ENCODE measurements at regions not wholly inside any gene's neighbourhood (a gene's known extent, or its start where the extent isn't known, plus 50 kb on each side); places are given as distances from the start of the nearest gene placed in this dataset.

DNA sequence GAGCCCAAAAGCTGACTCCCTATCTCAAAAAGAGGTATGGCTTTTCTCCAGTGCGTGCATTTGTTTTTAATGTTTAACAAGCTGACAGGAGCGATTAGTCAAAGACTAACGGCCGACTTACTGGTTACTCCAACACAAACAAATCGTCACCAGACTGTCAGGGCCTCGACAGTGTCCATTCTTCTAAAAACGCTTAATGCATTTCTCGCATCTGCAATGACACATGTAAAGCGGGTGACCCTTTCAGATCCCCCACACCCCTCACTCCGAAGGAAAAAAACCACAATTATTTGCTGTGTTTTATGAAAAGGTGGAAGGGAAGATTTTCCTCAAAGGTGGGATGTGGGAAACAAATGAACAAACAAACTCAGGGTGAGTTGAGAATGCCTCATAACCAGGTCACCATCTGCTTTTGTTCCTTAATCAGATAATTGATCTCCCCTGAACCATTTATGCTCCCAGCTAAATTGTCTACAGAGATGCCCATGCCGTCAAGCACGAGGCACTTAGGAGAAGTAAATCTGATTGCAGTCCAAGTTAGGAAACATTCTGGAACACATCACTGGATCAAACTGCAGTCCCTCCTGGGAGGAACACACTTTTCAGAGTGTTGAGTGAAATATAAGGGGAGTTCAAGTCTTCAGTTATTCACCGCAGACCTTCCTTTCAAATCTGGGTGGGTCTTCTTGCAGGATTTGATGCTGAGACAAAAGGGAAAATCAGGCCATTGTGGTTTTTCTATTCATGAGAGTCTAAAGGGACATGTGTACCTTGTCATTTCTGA, 340.8 kb downstream of the CMPK2 start:
- DNase-seq (ENCODE audit: low read depth in 2 of 2), result no peak

DNA sequence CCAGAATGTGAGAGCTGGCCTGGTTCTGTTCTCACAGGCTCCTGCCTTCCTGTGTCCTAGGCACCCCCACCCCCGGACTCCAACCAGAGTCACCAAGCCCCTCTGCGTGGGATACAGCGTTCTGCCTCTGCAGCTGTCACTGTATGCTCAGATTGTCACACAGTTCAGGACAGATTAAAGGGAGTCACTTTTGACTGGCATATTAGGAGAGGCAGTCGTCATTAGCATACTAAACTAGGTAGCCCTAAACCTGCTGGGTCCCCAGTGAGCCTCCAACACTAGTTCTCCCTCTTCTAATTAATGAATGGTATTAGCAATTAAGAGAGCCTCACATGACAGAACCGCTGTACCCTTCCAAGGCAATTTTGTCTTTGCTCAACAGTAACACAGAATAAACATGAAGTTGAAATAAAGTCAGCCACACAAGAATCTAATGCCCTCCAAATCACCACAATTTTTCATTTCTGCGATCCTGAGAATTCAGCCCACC, 340.2 kb downstream of the CMPK2 start:
- no peak for DNase-seq (ENCODE audit: low read depth in 2 of 2)

DNA sequence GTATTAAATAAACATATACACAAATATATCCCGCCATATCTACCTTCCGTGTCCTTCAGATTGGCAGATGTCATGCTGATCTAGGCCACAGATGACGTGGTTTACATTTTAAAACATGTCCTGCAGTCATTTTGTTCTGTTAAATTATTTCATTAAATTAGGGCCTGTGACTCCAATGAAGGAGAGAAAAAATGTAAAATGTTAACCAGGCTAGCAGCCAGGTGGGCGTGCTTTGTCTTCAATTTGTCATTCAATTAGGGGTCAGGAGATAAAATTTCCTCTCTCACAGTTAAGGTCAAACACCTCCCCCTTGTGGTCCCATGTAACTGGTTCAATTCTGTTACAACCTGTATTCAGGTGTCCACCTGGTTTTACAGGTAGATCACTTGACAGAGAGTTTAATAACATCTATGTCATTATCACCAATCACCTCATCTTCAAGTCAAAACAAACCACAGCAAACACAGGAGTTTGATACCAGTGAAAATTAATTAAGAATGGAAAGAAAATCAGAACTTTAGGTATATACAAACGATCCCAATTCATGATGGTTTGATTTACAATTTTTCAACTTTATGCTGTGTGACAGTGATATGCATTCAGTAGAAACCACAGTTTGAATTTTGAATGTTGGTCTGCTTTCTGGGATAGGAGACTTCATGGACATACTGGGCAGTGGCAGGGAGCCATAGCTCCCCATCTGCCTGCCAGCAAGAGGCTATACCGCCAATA, 339.4 kb downstream of the CMPK2 start:
- DNase-seq (ENCODE audit: low read depth in 2 of 2), result no peak

DNA sequence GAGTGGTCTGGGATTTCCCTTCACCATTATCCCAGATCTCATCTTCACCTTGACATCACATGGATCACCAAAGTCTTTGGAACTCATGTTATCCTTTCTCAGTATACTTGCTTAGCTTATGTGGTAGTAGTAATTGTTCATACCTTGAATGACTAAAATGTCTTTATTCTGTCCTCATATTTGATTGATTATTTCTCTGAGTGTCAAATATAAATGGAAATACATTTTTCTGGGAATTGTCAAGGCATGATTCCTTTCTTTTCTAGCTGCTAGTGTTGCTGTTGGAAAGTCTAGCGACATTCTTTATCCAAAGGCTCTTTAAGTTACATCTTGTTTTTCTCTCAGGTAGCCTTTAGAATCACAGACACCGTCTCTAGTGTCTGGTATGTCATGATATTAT, 334.4 kb downstream of the CMPK2 start:
- no peak for DNase-seq (ENCODE audit: low read depth in 2 of 2)

DNA sequence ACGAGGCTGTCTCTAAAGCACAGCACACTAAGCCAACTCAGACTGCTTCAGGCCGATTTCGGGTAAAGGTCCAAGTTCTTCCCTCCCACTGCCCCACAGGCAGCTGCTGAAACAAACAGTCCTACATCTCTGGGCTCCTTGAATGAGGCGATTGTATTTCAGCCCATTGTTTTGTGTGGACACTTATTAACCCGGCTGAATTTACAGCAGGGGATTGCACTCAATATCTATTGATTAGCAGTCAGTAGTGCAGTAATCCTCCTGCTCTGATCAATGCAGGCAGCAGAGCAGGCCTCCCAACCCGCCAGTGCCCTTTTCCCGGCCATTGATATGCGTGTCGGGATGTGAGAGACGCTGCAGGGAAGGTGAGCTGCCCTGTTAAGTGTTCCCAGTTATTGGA, 330.1 kb downstream of the CMPK2 start:
- DNase-seq (ENCODE audit: low read depth in 2 of 2), result no peak

DNA sequence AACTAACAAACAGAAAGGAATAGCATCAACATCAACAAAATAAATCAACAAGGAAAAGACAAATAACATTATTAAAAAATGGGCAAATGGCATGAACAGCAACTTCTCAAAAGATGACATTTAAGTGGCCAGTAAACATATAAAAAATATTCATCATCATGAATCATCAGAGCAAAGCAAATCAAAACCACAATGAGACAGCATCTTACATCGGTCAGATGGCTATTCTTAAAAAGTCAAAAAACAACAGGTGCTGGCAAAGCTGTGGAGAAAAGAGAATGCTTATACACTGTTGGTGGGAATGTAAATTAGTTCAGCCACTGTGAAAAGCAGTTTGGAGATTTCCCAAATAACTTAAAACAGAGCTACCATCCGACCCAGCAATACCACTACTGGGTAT, 327.1 kb downstream of the CMPK2 start:
- DNase-seq (ENCODE audit: low read depth in 2 of 2), result no peak

DNA sequence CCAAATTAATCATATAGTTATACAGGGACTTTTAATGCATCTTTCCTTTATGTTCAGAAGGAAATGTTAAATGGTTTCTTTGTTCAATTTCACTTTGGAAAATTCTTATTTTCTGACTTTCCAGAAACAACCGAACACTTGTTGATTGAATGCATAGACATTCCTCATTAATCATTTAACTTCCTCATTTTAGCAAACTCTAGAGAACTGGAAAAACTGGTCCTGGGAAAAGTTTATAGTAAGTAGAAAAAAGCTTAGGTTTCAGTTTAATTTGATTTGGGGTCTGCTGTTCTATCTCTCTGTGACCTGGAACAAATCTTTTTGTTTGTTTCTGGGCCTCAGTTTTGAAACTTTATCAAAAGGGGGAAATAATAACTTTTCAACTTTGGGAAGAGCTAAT, 320.4 kb downstream of the CMPK2 start:
- no peak for DNase-seq (ENCODE audit: low read depth in 2 of 2)

DNA sequence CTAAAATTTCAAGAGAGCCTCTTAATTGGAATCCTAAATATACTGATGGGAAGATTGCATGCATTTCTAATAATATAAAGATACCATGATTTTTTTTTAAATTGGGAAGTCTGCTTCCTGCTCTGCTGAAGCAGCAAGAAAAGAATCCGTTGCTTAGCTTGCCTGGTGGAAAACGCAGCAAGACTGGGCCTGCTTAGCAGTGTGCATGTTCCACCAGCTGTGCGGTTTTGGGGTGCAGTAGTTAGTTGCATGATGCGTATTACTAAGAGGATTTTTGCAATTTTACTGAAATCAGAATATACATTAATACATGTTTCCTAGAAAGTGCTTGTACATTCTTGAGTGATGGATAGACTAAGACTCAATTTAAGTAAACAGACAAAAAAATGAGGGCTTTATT, 319.9 kb downstream of the CMPK2 start:
- DNase-seq (ENCODE audit: low read depth in 2 of 2), result no peak

DNA sequence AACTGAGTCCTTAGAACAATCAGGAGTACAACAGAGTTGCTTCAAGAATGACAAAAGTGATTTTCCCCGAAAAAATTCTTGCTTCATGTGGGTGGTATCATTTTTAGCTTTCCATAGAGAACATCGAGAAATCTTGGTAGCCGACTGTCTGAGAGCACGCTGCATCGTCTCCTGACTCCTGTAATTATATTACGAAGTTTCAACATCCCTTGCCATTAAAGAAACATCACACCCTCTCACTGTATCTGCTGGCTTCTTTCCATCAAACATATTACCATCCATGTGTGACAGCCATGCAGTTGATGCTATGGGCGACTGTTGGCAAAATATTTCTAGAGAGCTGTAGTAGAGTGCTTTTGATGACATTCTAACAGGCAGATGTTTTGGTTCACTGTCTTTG, 311.2 kb downstream of the CMPK2 start:
- DNase-seq (ENCODE audit: low read depth in 2 of 2), result no peak

DNA sequence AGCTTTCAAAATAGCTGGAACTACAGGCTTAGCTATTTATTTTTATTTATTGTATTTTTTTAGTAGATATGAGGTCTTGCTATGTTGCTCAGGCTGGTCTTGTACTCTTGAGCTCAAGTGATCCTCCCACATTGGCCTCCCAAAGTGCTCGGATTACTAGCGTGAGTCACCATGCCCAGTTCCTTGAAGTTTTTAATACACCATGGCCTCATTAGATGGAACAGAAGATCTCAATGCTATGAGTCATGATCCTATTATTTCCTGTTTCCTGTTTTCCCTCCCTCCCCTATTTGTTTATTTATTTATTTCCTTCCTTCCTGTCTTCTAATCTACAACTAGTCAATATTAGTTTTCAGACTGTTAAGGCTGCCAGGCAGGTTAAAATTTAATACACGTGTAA, 309.0 kb downstream of the CMPK2 start:
- DNase-seq (ENCODE audit: low read depth in 2 of 2), result no peak

DNA sequence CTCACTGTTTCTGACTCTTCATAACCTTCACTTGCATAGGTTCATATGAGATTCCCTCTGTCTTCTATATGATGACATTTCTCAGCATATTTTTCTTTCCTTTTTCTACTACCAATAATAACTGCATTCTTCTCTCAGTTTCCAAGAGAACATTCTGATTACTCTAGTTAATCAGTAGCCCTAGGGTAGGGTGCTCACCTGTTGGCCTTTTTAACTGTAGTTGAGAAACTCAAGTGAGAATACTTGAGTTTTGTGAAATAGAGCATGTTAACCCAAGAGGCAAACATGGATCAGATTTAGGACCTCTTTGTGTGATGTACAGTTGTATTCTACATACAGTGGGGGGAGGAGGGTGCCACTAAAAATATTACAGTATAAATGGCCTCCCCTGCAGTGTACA, 308.0 kb downstream of the CMPK2 start:
- DNase-seq (ENCODE audit: low read depth in 2 of 2), result no peak

DNA sequence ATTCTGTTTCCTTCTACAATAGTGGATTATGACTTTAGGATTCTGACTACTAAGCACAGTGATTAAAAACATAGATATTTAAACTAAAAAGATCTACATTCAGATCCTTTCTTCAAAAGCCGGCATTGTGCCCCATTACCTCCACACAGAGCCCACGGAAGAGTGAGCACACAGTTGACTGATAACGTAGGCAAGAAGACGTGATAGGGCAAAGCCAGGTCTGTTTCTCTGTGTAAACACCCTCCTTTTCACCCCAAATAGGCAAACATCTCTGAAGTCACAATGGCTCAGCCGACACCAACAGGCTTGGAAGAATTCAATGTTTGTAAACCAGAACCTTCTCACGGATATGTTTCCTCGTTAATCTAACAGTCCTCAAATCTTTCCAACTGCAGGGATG, 302.9 kb downstream of the CMPK2 start:
- no peak for DNase-seq (ENCODE audit: low read depth in 2 of 2)

DNA sequence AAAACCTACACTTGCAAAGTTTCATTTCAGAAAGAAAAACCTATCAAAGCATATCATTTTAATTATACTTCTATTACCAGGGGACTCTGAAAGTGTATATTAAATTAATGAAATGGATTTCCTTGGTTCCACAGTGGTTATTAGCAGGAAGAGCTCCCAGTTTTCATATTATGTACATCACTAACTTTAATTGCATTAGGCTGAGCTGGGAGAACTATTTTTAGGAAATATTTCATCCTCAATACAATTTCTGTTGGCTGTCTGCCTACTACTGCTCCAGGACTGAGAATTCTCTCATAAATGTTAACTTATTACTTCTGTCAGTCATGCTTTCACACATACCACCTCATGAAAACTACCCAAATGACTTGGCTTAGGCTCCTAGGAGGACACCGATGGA, 301.4 kb downstream of the CMPK2 start:
- no peak for DNase-seq (ENCODE audit: low read depth in 2 of 2)

DNA sequence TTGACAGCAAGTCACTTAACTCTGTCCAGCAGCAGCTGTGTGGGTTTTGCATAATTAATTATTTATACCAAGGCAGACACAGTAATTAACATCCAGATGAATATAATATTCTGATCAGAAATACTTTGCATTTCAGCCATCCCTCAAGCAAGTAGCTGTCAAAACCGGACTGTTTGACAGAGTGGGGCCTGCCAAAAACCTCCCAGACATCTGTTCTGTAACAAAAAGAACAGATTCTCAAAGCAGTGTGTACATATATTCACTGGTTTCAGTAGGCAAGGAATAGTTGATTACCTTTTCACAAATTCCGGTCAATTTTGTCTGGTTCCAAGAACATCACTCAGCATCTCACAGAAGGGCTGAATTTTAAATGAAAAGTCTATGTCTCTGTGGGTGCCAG, 291.6 kb downstream of the CMPK2 start:
- no peak for DNase-seq (ENCODE audit: low read depth in 2 of 2)

DNA sequence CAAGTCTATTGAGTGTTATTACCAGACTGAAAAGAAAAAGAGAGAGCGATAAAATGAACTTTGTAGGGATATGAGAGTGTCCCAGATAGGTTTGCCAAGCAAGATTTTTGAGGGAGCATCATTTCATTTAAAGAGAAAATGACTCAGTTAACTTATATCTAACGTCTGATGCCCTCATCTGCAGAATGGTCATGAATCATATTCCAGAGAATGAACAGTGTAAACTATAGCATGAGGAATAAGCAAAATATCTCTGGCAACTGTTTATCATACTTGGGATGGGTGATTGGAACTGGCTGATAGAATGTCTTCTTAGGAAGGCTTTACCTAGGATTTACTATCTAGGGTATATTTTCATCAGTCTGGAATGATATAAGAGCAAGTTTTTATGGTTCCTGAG, 289.4 kb downstream of the CMPK2 start:
- DNase-seq (ENCODE audit: low read depth in 2 of 2), result no peak

DNA sequence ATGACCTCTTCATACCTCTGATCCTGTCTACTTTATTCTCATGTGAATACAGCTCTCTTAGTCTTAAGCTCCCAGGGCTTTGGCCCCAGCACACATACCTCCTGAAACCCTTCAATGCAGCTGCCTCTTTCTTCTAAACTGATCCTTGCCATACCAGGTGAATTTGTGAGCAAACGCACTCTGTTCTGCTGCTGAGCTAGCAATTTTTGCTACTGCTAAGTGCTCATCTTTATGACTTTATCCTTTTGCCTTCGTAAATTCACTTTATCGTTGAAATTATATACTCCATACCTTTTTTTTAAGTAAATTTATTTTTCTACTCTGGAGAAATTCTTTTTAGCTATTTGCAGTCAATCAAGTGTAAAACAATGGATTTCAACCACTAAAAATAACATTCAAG, 287.7 kb downstream of the CMPK2 start:
- no peak for DNase-seq (ENCODE audit: low read depth in 2 of 2)

DNA sequence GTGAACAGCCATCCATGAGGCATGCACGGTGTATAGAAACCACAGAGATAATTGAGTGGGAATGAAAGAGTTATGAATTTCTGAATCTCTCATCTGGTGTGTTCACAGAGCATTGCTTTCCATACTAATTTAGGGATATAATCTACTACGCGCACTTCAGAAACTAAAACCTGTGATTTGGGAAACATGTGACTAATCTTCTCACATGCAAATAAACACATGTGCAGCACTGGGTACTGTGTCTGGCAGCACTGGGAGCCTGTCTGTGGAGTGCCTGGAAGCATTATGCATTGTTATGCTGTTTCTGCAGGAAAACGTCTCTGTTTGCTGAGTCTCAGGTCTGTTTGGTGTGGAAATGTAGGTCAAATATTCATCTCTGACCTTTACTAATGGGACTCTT, 287.3 kb downstream of the CMPK2 start:
- DNase-seq (ENCODE audit: low read depth in 2 of 2), result no peak

DNA sequence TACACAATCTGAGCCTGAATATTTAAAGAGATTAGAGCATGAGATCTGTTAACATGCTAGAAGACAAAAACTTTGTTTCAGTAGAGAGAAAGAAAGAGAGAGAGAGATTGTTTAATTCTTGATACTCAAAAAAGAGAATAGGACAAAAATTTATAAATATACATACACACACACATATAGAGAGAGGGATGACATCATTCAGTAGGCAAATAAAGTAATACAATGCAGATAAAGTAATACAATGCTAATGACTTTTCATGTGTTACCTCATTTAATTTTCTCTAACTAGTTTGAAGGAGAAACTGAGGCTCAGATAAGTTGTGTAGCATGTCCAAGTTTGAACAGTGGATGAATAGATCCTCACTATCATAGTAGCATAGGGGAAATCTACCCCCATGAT, 286.4 kb downstream of the CMPK2 start:
- no peak for DNase-seq (ENCODE audit: low read depth in 2 of 2)

DNA sequence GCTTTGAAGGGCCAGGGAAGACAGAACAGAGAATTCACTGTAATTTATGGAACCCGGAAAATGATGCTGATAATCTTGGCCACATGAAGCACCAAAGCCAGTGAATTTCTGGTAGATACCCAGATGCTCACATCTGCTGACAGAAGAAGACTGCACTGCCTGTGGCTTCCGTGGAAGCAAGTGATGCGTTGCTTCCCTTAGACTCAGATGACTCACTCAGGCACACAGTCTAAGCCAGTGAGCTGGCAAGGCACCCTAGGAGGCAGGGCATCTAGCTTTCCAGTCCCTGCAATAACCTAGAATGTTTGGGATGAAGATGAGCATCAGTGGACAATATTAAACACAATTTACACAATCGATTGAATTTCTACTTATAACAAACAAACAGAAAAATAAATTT, 284.7 kb downstream of the CMPK2 start:
- no peak for DNase-seq (ENCODE audit: low read depth in 2 of 2)

DNA sequence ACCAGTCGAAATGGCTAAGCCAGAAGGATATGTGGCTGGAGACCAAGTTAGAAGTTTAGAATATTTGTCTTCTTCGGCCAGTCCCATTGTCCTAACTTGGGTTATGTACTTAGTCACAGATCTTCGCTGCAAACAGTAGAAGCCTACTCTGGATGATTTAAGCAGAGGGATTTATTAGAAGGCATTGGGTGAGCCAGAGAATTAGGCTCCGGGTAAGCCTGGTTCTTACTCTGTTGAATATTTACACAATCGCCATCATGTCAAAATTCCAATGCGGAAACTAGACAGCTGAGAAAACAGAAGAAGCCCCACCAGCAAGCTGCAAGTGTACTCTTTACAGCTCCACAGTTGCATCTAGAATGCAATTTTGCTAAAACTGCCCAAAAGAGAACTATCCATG, 276.6 kb downstream of the CMPK2 start:
- no peak for DNase-seq (ENCODE audit: low read depth in 2 of 2)

DNA sequence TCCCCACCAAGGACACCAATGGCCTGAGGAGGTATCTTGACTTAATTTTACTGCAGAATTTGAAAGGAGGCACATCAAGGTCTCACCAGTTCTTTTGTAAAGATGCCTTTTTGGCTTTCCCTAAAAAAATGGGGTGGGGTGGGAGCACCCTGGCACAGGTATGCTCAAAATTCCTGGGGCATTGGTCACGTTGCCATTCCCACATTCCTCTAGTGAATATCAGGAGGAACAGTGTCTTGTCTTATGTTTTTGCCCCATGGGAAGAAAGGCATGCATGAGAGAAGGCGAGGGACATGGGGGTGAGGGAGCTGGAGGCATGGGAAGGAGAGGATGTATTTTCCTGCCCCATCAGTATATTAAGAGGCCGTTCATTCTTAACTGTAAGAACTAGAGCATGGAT, 275.3 kb downstream of the CMPK2 start:
- no peak for DNase-seq (ENCODE audit: low read depth in 2 of 2)

DNA sequence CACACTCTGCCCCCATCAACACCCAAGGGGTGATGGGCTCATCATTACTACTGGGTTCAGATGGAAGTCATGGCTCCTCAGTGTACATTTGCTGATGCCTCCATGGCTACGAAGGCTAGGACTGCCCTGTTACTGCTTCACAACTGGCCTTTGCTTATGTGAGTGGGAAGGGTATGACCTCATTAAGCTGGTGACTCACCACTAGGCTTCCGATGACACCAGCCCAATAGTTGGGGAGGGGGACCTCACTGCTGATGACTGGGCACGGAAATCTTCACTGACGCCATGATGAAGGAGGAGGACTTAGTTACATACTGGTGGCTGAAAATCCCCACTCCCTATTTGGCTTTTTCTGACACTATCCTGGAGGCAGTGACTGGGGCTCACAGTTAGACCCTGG, 263.2 kb downstream of the CMPK2 start:
- DNase-seq (ENCODE audit: low read depth in 2 of 2), result no peak

DNA sequence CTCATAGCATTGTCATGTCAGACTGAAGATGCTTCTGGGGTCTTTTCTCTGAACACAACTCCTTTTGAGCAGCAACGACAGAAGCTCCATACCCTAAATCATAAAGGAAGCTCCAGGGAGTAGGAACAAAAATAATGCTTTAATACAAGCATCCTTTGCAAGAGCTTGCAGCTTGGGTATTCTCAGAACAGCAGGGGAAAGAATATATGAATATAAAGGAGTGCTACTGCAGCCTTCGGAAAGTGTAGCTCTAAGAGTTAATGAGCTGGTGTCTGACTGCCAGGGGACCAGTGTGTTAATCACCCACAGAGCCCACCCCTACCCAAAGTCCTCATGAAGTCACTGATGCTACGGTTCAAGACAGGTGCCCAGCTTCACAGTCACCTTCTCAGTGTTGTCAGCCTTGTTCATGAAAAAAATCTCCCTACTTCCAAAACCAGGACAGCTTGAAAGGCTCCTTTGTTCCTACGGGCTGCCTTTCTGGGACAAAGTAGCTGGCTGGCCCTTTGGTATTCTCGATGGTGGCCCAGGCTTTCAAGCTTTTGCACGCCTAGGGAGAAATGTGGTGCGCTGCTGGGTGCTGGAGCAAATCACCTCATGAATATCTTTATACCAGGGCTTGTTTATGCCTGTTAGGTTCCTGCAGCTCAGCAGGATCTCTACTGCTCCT, 259.7 kb downstream of the CMPK2 start:
- DNase-seq (ENCODE audit: low read depth in 2 of 2), result no peak

Data from stimulated activated CD8-positive, alpha-beta memory T cell treated with anti-CD3 and anti-CD28 coated beads, Interleukin-2, amount 100 ng/mL, for 48 hours (primary cell).